CD4-positive, alpha-beta T cell treated with Interleukin-1 beta for 1 hour (primary cell): ENCODE measurements at regions not wholly inside any gene's neighbourhood (a gene's known extent, or its start where the extent isn't known, plus 50 kb on each side); places are given as distances from the start of the nearest gene placed in this dataset.

Experiments
- DNase-seq, 2 donors: peaks; one replicate each; pipeline ENCODE4 v3.0.0-alpha.2; 2020 to 2022

GRCh38 chr4:56200275-56200674 is 187.0 kb downstream of the AASDH start:
- DNase-seq: no peak

- no peak for DNase-seq
These were observed 189.0 kb downstream of the AASDH start for GRCh38 chr4:56198265-56198664.

GRCh38 chr4:56197387-56197786 is 189.9 kb downstream of the AASDH start:
- no peak for DNase-seq

- DNase-seq: no peak
These were observed 192.3 kb downstream of the AASDH start for GRCh38 chr4:56195025-56195424.

- DNase-seq: no peak
These were observed 195.8 kb downstream of the AASDH start for GRCh38 chr4:56191534-56191933.

GRCh38 chr4:56187688-56188087 is 199.6 kb downstream of the AASDH start:
- no peak for DNase-seq

GRCh38 chr4:56186808-56187523 is 200.3 kb downstream of the AASDH start:
- no peak for DNase-seq

- DNase-seq: no peak
These were observed 201.4 kb downstream of the AASDH start for GRCh38 chr4:56185901-56186300.

GRCh38 chr4:56184214-56184613 is 203.1 kb downstream of the AASDH start:
- DNase-seq: no peak

- peak in 1 of 2 donors; percentile 5 for DNase-seq
These were observed 203.8 kb downstream of the AASDH start for GRCh38 chr4:56183344-56183959.

- DNase-seq: no peak
These were observed 204.9 kb downstream of the AASDH start for GRCh38 chr4:56182356-56182755.

GRCh38 chr4:56181140-56181953 is 205.9 kb downstream of the AASDH start:
- no peak for DNase-seq

- DNase-seq: no peak
These were observed 218.2 kb downstream of the AASDH start for GRCh38 chr4:56169061-56169460.

GRCh38 chr4:56164907-56165306 is 216.2 kb downstream of the CEP135 start:
- no peak for DNase-seq

- DNase-seq: no peak
These were observed 211.9 kb downstream of the CEP135 start for GRCh38 chr4:56160636-56161035.

- no peak for DNase-seq
These were observed 209.7 kb downstream of the CEP135 start for GRCh38 chr4:56158483-56158882.

- no peak for DNase-seq
These were observed 207.4 kb downstream of the CEP135 start for GRCh38 chr4:56156141-56156540.

- no peak for DNase-seq
These were observed 206.7 kb downstream of the CEP135 start for GRCh38 chr4:56155432-56155831.

- DNase-seq: no peak
These were observed 200.8 kb downstream of the CEP135 start for GRCh38 chr4:56149591-56149990.

GRCh38 chr4:56148428-56148827 is 199.7 kb downstream of the CEP135 start:
- DNase-seq: no peak

- DNase-seq: no peak
These were observed 198.6 kb downstream of the CEP135 start for GRCh38 chr4:56147371-56147770.

GRCh38 chr4:56146956-56147355 is 198.2 kb downstream of the CEP135 start:
- no peak for DNase-seq

GRCh38 chr4:56142088-56142487 is 193.3 kb downstream of the CEP135 start:
- no peak for DNase-seq
